HCT116 (cell line): ENCODE measurements at regions not wholly inside any gene's neighbourhood (a gene's known extent, or its start where the extent isn't known, plus 50 kb on each side); places are given as distances from the start of the nearest gene placed in this dataset.

ENCODE experiments used
- ATAC-seq: fragments of 200-7000 bp; cut with Tn5 transposase; 2 replicates; pipeline ENCODE4 v1.9.1; 2020; ENCODE audit warnings: mild to moderate bottlenecking, moderate library complexity
- BruUV-seq: library from RNA; stranded (reverse); fragments of 400-500 nt; replicated peaks from 2 replicates; lab custom pipeline; 2021; lab: Mats Ljungman, UMichigan
- CTCF ChIA-PET: fragments of 300-600 bp; sonication (Branson Sonifier 250); formaldehyde crosslinking; loops from one replicate; lab custom pipeline; 2021; ENCODE audit warnings: antibody characterized with exemption; lab: Charles Lee
- POLR2A ChIA-PET: fragments of 300-600, 350-600 bp; sonication (Branson Sonifier 250); formaldehyde crosslinking; loops from one replicate; lab custom pipeline; 2021; ENCODE audit warnings: antibody characterized with exemption; lab: Charles Lee
- RAD21 ChIA-PET, 2 experiments: fragments of 300-600 bp; sonication (Branson Sonifier 250); formaldehyde crosslinking; loops; one replicate each; lab custom pipeline; 2023; ENCODE audit warnings: low total read pairs in 2 of 2; ENCODE audit not compliant: uncharacterized antibody in 2 of 2, unreplicated experiment in 2 of 2, low non-redundant PET in 1 of 2; lab: Charles Lee
- DNase-seq: peaks from one replicate; pipeline ENCODE4 v3.0.0-alpha.2; 2010; ENCODE audit warnings: low read depth, low spot score
- H2AFZ ChIP-seq: fragments of 200-600 bp; shearing (Covaris generic), sonication (generic); 2 replicates; pipeline ENCODE4 v1.6.1; 2017; ENCODE audit warnings: low read depth, mixed run types, mixed read lengths, antibody characterized with exemption, low read length; ENCODE audit not compliant: poor library complexity, severe bottlenecking
- H3K27ac ChIP-seq: 2 replicates; pipeline ENCODE4 v1.5.1; 2012; ENCODE audit warnings: low read depth, low read length
- H3K27me3 ChIP-seq: fragments of 200-600 bp; sonication (generic); 2 replicates; pipeline ENCODE4 v1.6.1; 2016; ENCODE audit warnings: mixed run types, low read length, mixed read lengths; ENCODE audit not compliant: insufficient read depth
- H3K36me3 ChIP-seq, 2 experiments: fragments of 200-500 bp in 1 of 2; fragments of 200-600 bp in 1 of 2; sonication (Bioruptor generic) in 1 of 2; sonication (generic) in 1 of 2; 2 replicates each; pipeline versions ENCODE4 v1.5.1 to v1.6.1; 2014 to 2016; ENCODE audit warnings: low read length in 2 of 2, inconsistent platforms in 1 of 2, mixed read lengths in 1 of 2, mixed run types in 1 of 2; ENCODE audit not compliant: insufficient read depth in 2 of 2, control insufficient read depth in 1 of 2
- H3K4me1 ChIP-seq, 2 experiments: fragments of 200-600 bp in 1 of 2; sonication (generic) in 1 of 2; 2 replicates each; pipeline versions ENCODE4 v1.5.1 to v1.6.1; 2012 to 2017; ENCODE audit warnings: low read length in 2 of 2, inconsistent platforms in 1 of 2, mild to moderate bottlenecking in 1 of 2, mixed read lengths in 1 of 2, mixed run types in 1 of 2, moderate library complexity in 1 of 2; ENCODE audit not compliant: insufficient read depth in 2 of 2, control insufficient read depth in 1 of 2
- H3K4me2 ChIP-seq: fragments of 200-600 bp; sonication (generic); 2 replicates; pipeline ENCODE4 v1.6.1; 2017; ENCODE audit warnings: mixed run types, low read length, mixed read lengths
- H3K4me3 ChIP-seq, 2 experiments: fragments of 200-600 bp in 1 of 2; sonication (generic) in 1 of 2; replicated peaks in 1 of 2; 2 replicates each; pipeline ENCODE4 v1.5.1; 2011 to 2016; ENCODE audit warnings: low read length in 2 of 2, control low read depth in 1 of 2, low read depth in 1 of 2, mild to moderate bottlenecking in 1 of 2, mixed read lengths in 1 of 2, mixed run types in 1 of 2
- H3K79me2 ChIP-seq: fragments of 200-600 bp; sonication (generic); 2 replicates; pipeline ENCODE4 v1.6.1; 2017; ENCODE audit warnings: mild to moderate bottlenecking, mixed run types, low read length, moderate library complexity, mixed read lengths; ENCODE audit not compliant: insufficient read depth
- H3K9ac ChIP-seq: fragments of 200-600 bp; sonication (generic); 2 replicates; pipeline ENCODE4 v1.6.1; 2016; ENCODE audit warnings: low read length, mixed read lengths
- H3K9me2 ChIP-seq: fragments of 200-600 bp; sonication (generic), shearing (Covaris generic); 2 replicates; pipeline ENCODE4 v1.6.1; 2017; ENCODE audit warnings: mixed run types, mild to moderate bottlenecking, moderate library complexity; ENCODE audit not compliant: insufficient read depth
- H3K9me3 ChIP-seq, 2 experiments: fragments of 200-500 bp in 1 of 2; fragments of 200-600 bp in 1 of 2; sonication (Bioruptor generic) in 1 of 2; sonication (generic) in 1 of 2; 2 replicates each; pipeline ENCODE4 v1.6.1; 2014 to 2017; ENCODE audit warnings: low read length in 2 of 2, mixed read lengths in 2 of 2, inconsistent platforms in 1 of 2, low read depth in 1 of 2, mild to moderate bottlenecking in 1 of 2, mixed run types in 1 of 2, moderate library complexity in 1 of 2; ENCODE audit not compliant: control insufficient read depth in 1 of 2, insufficient read depth in 1 of 2
- H4K20me1 ChIP-seq: fragments of 200-600 bp; sonication (generic), shearing (Covaris generic); 2 replicates; pipeline ENCODE4 v1.6.1; 2017; ENCODE audit warnings: mixed run types, mild to moderate bottlenecking, moderate library complexity; ENCODE audit not compliant: insufficient read depth
- CBX3 ChIP-seq: IDR thresholded peaks from 2 replicates; pipeline ENCODE4 v1.6.1; 2012; ENCODE audit warnings: low read depth
- EZH2 ChIP-seq: fragments of 200-600 bp; sonication (generic); IDR thresholded peaks from 2 replicates; pipeline ENCODE4 v1.6.1; 2017; ENCODE audit warnings: antibody characterized with exemption, mixed run types
- EZH2phosphoT487 ChIP-seq: fragments of 200-600 bp; IDR thresholded peaks from 2 replicates; pipeline ENCODE4 v1.6.1; 2018; ENCODE audit warnings: antibody characterized with exemption, borderline replicate concordance
- FOSL1 ChIP-seq: IDR thresholded peaks from 2 replicates; pipeline ENCODE4 v1.6.1; 2012; ENCODE audit warnings: low read depth
- JUND ChIP-seq: IDR thresholded peaks from 2 replicates; pipeline ENCODE4 v1.6.1; 2012
- POLR2A ChIP-seq: IDR thresholded peaks from 2 replicates; pipeline ENCODE4 v1.7.0; 2011; ENCODE audit warnings: borderline replicate concordance; ENCODE audit not compliant: insufficient read depth, insufficient read length; ENCODE audit errors: extremely low read depth
- POLR2AphosphoS5 ChIP-seq: IDR thresholded peaks from 2 replicates; pipeline ENCODE4 v1.6.1; 2011; ENCODE audit warnings: mild to moderate bottlenecking, low read depth, low read length, moderate library complexity
- RAD21 ChIP-seq: IDR thresholded peaks from 2 replicates; pipeline ENCODE4 v1.6.1; 2012; ENCODE audit warnings: low read depth, mild to moderate bottlenecking
- SIN3A ChIP-seq: IDR thresholded peaks from 2 replicates; pipeline ENCODE4 v1.6.1; 2012; ENCODE audit warnings: low read depth
- SRF ChIP-seq: IDR thresholded peaks from 2 replicates; pipeline ENCODE4 v1.6.1; 2012; ENCODE audit warnings: low read depth
- TCF7L2 ChIP-seq: IDR thresholded peaks from 2 replicates; pipeline ENCODE4 v1.7.0; 2011; ENCODE audit warnings: borderline replicate concordance, inconsistent platforms; ENCODE audit not compliant: insufficient read depth, insufficient read length; ENCODE audit errors: extremely low read depth
- ZFX ChIP-seq: fragments of 450-650 bp; IDR thresholded peaks from 2 replicates; pipeline ENCODE4 v1.6.1; 2017
- ZNF274 ChIP-seq: fragments of 200-500 bp; sonication (Bioruptor generic); IDR thresholded peaks from 2 replicates; pipeline ENCODE4 v1.6.1; 2014; ENCODE audit warnings: mild to moderate bottlenecking, low read depth, low read length, inconsistent platforms
- intact Hi-C: fragments of 100-400 bp; cut with micrococcal nuclease; formaldehyde crosslinking; loops from 2 replicates; pipeline ENCODE4 v1.10.0; 2022
- TF ChIP-seq, protein P1 (sequence below): IDR thresholded peaks from 2 replicates; pipeline ENCODE4 v1.6.1; 2011; ENCODE audit warnings: mild to moderate bottlenecking, low read length, moderate library complexity; ENCODE audit not compliant: insufficient replicate concordance; ENCODE audit errors: extremely low read depth
- TF ChIP-seq, protein P2 (sequence below): IDR thresholded peaks from 2 replicates; pipeline ENCODE4 v1.6.1; 2012; ENCODE audit warnings: low read depth
- TF ChIP-seq, protein P3 (sequence below): IDR thresholded peaks from 2 replicates; pipeline ENCODE4 v1.6.1; 2012

DNA sequence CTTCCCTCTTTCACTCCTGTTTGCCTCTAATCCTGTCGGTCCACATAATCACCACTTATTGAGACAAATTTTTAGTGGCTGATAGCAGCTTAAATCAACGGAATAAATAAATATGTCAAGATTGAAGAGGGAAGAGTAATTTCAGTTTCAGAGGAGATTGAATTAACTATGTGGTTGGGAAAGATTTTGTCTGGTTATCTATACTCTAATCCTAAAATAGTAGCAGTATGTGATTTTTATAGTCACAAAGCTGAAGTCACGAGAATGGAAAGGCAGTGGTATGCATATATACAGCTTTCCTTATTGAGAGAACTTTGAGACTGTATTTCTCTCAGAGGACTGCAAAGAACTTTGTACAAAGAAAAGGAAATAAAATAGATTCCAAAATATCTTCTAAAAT, 493.3 kb downstream of the FAT4 start:
- no peak overlapping the region for H3K4me3 ChIP-seq
- no peaks in the 10 kb centered on the region for H3K4me1 ChIP-seq
- no peaks in the 10 kb centered on the region for H3K36me3 ChIP-seq
- ChIA-PET RAD21 (no interaction called here), POLR2A (no interaction called here), CTCF (no interaction called here)
- no peak overlapping the region for H3K27ac ChIP-seq
- intact Hi-C loops = no loop called here
- BruUV-seq = no TSS peak
- peaks cover 0 to 3% of the 10 kb centered on the region in 2 experiments; a peak in 1 of 4 replicates for H3K9me3 ChIP-seq
- no peak overlapping the region for H2AFZ ChIP-seq
- H3K9me2 ChIP-seq = peaks cover 7% of the 10 kb centered on the region; the same call in 1 of the 2 replicates
- DNase-seq = no peak
- no peak for ATAC-seq
- no peak overlapping the region for H3K9ac ChIP-seq
- TF ChIP-seq POLR2AphosphoS5 = no peak
- no peak for TF ChIP-seq SRF
- TF ChIP-seq CBX3 = no peak
- TF ChIP-seq, protein P1, sequence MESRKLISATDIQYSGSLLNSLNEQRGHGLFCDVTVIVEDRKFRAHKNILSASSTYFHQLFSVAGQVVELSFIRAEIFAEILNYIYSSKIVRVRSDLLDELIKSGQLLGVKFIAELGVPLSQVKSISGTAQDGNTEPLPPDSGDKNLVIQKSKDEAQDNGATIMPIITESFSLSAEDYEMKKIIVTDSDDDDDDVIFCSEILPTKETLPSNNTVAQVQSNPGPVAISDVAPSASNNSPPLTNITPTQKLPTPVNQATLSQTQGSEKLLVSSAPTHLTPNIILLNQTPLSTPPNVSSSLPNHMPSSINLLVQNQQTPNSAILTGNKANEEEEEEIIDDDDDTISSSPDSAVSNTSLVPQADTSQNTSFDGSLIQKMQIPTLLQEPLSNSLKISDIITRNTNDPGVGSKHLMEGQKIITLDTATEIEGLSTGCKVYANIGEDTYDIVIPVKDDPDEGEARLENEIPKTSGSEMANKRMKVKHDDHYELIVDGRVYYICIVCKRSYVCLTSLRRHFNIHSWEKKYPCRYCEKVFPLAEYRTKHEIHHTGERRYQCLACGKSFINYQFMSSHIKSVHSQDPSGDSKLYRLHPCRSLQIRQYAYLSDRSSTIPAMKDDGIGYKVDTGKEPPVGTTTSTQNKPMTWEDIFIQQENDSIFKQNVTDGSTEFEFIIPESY = no peak
- no peak for TF ChIP-seq POLR2A
- no peak for TF ChIP-seq ZNF274
- TF ChIP-seq ZFX = no peak
- TF ChIP-seq TCF7L2 = no peak
- TF ChIP-seq, protein P2, sequence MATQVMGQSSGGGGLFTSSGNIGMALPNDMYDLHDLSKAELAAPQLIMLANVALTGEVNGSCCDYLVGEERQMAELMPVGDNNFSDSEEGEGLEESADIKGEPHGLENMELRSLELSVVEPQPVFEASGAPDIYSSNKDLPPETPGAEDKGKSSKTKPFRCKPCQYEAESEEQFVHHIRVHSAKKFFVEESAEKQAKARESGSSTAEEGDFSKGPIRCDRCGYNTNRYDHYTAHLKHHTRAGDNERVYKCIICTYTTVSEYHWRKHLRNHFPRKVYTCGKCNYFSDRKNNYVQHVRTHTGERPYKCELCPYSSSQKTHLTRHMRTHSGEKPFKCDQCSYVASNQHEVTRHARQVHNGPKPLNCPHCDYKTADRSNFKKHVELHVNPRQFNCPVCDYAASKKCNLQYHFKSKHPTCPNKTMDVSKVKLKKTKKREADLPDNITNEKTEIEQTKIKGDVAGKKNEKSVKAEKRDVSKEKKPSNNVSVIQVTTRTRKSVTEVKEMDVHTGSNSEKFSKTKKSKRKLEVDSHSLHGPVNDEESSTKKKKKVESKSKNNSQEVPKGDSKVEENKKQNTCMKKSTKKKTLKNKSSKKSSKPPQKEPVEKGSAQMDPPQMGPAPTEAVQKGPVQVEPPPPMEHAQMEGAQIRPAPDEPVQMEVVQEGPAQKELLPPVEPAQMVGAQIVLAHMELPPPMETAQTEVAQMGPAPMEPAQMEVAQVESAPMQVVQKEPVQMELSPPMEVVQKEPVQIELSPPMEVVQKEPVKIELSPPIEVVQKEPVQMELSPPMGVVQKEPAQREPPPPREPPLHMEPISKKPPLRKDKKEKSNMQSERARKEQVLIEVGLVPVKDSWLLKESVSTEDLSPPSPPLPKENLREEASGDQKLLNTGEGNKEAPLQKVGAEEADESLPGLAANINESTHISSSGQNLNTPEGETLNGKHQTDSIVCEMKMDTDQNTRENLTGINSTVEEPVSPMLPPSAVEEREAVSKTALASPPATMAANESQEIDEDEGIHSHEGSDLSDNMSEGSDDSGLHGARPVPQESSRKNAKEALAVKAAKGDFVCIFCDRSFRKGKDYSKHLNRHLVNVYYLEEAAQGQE = no peak
- TF ChIP-seq, protein P3, sequence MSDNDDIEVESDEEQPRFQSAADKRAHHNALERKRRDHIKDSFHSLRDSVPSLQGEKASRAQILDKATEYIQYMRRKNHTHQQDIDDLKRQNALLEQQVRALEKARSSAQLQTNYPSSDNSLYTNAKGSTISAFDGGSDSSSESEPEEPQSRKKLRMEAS = no peak
- no peak for TF ChIP-seq SIN3A
- TF ChIP-seq RAD21 = no peak
- TF ChIP-seq EZH2phosphoT487 = no peak
- no peak for TF ChIP-seq FOSL1
- no peak for TF ChIP-seq EZH2
- TF ChIP-seq JUND = no peak
- H3K79me2 ChIP-seq = no peaks in the 10 kb centered on the region
- H3K4me2 ChIP-seq = no peak overlapping the region
- H3K27me3 ChIP-seq = no peaks in the 10 kb centered on the region
- no peaks in the 10 kb centered on the region for H4K20me1 ChIP-seq
